Erythroblast (primary cell): ENCODE measurements at regions not wholly inside any gene's neighbourhood (a gene's known extent, or its start where the extent isn't known, plus 50 kb on each side); places are given as distances from the start of the nearest gene placed in this dataset.

Source experiments
- GATA1 ChIP-seq: IDR thresholded peaks from 2 replicates; pipeline ENCODE4 v1.6.1; 2011; ENCODE audit warnings: low read depth, mild to moderate bottlenecking, control low read depth, low read length, moderate library complexity
- POLR2A ChIP-seq: IDR thresholded peaks from 2 replicates; pipeline ENCODE4 v1.6.1; 2011; ENCODE audit warnings: mild to moderate bottlenecking, low read length

- TF ChIP-seq POLR2A (no peak), GATA1 (no peak)
Measured at GRCh38 chr18:43882358-43883055, 605.2 kb upstream of the SYT4 start.
